Renal pelvis (tissue), 1 donor: ENCODE measurements at regions not wholly inside any gene's neighbourhood (a gene's known extent, or its start where the extent isn't known, plus 50 kb on each side); places are given as distances from the start of the nearest gene placed in this dataset.

Source experiments
- DNase-seq: peaks from one replicate; pipeline ENCODE4 v3.0.0-alpha.2; 2013

DNA sequence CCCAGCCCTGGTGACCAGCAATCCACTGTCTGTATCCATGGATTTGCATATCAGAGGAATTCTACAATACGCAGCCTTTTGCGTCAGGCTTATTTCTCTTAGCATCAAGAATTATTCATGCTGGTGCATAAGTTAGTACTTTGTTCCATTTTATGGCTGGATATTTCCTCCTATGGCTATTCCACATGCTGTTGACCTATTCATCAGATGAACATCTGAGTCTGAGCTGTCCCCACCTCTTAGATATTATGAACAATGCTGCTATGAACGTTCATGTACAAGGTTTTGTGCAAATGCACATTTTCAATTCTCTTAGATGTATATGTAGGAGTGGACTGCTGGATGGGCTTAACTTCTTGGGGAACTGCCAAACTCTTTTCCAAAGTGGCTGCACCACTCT lies 79.0 kb upstream of the CST7 start:
- DNase-seq, result no peak

DNA sequence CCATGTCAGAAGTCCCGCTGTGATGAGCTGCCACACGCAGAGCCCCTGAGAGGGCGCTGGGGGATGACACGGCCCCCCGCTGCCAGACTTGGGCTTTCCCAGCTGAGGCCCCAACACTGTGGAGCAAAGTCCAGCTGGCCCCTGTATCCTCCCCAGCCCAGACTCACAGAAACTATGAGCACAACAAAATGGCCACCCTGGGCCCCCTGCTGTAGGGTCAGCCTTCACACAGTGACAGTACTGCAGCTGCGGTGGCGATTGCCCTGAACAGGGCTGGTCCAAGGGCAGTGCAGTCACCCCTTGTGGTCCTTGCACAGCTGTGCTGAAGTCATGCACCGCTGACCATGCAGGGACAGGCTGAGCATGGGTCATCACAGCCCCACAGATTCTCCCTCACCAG lies 78.2 kb upstream of the CST7 start:
- DNase-seq, result no peak

DNA sequence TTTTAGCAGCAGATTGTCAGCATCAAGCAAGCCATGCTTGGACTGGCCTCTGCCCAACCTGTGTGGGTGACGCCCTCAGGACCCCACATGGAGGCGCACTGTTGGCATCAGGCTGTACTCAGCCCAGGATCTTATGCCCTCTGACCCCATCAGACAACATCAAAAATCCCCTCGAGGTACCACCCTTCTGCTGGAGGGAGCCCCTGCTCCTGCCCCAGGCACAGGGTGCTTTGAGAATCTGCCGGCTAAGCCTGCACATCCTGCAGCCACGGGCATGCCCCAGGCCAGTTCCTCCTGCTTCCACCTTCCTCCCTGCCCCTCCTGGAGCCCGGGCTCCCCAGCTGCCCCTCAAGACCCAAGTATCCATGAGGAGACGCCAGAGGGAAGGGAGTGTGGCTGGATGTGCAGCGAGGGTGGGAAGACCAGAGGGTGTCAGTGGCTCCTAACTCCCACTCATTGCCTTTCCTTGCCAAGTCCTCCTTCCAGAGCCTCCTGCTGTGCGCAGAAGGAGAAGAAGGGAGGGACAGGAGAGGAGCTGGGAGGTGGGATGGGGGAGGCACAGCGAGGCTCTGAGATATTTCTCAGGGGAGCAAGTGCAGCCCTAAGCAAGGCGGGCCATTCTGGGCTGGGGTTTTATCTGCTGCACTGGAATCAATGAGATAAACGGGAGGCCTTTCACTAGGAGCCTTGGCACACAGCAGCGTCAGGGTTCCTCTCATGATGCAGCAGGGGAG lies 77.4 kb upstream of the CST7 start:
- DNase-seq, result no peak

DNA sequence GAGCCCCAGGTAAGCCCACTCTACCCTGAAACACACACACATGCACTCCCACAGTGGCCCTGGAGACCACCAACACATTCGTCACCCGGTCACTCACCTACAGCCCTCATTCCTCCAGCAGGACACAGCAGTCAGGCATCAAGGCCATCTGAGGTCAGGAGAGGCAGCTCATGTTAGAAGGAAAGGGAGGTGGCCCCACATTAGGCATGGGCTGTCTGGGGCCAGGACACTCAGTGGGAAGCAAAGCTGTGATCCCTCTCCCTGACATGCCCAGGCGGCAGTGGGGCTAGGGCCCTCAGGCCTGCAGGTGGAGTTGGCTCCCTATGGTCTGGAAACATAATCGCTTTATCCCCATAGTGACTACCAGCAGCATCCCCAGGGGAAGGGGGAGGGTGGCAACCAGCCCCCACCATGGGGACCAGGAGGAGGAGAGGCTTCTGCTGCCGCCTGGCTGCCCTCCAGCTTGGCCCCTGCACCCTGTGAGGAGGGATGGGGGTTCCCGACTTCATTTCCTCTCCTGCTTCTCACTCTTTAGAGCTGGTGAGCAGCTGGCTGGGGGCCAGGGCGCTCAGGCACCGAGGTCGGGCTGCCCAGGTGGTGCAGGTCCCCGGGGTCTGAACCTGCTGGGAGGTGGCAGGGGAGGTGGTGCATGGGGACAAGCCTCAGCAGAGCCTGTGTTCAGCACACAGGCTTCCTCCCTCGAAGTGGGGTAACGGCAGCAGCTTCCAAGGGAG lies 76.6 kb upstream of the CST7 start:
- DNase-seq, result no peak

DNA sequence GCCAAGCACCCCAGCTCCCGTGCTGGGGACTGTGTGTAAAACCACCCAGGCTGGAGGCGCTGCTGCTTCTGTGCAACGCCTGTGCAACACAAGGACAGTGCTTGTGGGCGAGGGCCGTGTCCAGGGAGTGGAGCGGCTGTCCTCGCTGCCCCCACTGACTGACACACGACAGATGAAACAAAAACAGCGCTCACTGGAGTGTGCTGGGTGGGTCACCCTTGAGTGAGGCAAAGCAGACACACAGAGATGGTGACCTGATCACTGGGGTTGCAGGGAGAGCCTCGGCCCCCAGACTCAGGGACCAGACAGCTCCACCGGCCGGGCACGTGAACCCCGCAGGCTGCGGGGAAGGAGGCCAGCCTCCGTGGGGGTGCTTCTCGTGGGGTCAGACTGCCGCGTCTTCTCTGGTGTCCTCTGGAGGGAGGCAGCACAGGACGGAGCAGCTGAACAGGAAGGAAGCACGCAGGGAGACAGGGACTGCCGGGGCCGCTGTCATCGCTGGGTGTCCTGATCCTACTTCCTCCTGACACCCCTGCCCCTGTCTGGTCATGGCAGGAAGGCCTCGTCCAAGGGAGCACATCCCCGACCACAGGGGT lies 75.9 kb upstream of the CST7 start:
- no peak for DNase-seq

DNA sequence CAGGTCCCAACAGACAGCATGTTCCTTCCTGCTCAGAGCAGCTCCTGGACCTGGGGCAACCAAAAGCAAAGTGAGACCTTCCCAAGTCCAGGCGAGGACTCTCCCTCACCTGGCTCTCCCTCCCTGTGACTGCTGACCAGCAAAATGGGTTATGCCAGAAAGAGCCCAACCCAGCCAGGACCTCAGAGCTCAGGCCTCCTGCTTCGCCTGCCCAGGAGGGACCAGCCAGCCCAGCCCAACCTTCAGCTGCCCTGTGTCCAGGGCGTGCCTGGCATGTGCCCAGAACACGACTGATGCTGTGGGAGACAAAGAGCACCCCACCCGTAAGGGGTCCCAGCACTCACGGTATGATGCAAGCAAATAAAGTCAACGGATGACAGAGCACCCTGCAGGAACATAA lies 74.0 kb upstream of the CST7 start:
- no peak for DNase-seq

DNA sequence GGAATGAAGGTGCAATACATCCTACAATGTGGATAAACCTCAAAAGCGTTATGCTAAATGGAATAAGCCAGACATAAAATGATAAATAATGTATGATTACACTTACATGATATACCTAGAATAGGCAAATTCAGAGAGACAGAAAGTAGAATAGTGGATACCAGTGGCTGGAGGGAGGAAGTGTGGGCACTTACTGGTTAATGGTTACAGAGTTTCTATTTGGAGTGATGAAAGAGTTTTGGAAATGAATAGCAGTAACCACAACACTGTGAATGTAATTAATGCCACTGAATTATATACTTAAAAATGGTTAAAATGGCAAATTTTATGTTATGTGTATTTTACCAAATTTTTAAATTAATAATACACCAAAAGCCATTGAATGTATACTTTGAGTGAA lies 71.4 kb upstream of the CST7 start:
- no peak for DNase-seq

DNA sequence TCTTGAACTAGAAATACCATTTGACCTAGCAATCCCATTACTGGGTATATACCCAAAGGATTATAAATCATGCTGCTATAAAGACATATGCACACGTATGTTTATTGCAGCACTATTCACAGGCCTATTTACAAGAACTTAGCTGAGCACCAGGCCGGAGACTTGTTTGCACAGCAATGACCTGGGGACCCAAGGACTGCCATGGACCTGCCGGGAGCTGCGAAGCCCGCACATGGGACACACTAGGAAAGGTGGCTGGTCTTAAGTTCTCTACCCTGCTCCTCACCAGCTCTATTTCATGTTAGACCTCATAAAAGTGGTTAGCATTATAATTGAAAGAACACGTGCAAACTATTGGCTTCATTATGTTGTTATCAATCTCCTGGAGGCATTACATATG lies 70.4 kb upstream of the CST7 start:
- DNase-seq, result no peak

DNA sequence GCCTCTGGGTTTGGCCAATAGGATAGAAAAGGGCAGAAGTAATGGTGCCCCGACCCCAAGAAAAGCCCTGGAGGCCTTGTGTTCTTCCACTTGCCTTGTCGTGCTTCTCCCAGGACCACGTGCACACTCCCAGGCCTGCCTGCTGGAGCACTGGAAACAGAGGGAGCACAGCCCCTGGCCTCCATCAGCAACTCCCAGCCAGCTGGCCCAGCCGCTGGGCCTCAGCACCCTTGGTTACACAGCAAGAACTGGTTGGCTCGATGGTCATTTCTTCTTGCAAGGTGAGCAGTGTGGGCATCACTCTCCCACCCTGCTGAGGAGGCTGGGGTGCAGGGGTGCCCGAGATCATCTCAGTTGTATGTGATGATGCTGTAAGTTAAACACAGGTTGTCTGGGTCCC lies 69.2 kb upstream of the CST7 start:
- no peak for DNase-seq

DNA sequence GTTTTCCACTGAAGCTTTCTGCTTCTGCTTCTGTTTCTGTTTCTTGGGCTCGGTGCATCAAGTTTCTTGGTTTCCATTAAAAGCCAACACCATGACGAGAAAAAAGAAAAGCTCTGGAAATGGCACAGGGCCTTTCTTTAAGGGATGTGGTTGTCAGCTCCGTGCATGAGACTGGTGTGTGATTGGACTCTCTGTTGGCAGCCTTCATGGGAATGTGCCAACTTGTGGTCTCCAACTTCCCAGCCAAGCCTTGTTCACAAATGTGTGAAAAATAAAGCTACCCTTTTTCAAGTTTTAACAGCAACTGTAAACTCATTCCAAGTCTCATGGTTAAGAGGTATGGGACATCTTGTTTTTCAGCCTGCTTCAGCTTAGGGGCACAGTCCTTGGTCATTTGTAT lies 68.7 kb upstream of the CST7 start:
- no peak for DNase-seq

DNA sequence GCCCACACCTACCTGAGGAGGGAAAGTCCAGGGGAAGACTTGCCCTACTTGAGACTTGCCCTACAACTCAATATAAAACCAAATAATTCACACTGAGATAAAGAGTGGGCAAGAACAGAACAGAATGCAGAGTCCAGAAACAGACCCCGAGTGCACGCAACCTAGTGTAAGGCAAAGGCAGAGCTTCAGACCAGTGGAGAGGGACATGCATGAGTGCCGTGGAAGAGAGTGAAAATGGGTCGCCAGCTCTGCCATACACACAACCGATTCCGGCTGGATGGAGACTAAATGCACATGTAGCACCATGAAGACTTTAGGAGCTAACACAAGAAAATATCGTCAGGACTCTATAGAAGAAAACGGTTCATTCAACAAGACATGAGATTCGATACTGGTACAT lies 58.8 kb upstream of the CST7 start:
- no peak for DNase-seq

DNA sequence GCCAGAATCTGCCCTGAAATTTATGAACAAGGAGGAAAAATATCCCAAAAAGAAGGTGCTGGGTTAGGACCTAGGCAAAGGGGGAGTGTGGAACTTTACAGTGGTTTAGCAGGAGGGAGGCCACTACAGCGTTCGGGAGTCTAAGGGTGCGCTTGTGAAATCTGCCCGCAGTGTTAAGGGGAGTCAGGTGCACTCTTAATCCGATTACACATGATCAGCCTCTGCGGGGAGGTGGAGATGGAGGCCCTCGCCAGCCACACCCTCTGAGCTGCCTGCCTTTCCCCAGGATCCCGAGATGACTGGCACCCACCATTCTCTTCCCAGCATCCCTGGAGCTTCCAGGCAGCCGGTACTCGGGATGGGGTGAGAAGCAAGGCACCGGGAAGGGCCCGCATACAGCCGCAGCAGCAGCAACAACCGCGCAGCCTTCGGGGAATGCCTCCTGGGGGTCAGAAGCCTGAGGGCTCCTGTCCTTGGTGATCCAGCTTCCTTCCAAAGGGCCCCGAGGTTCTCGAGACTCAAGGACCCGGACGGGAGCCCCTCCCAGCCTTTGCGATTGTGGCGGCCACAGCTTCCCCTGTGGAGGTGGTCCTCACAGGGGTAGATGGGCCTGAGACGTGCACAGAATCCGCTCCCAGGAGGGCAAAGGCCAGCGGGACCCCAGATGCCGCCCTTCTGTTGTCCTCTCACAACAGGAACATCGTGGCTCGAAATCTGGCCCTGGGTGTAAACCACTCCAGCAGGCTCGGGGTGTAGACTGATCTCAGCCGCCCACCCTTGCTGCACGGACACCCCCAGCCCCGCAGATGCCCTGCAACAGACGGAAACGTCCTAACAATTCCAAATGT lies 57.3 kb upstream of the CST7 start:
- DNase-seq, result no peak

DNA sequence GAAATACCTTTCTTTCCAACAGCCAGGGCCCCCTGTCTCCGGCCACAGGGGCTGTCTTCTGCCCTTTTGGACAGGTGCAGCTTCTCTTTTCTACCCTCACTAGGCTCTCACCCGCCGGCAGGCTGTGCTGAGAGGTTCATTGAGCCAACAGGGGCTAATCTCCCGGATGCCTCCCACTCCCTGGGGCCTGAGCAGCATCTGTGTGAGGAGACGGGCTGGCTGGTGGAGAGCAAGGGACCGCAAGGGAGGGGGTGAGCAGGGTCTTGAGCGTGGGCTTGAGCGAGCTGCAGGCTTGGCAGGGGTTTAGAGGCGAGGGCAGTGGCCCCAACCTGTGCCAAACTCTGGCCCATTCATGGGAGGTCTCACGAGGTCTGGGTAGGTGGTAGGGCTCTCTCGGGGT lies 56.5 kb upstream of the CST7 start:
- no peak for DNase-seq

DNA sequence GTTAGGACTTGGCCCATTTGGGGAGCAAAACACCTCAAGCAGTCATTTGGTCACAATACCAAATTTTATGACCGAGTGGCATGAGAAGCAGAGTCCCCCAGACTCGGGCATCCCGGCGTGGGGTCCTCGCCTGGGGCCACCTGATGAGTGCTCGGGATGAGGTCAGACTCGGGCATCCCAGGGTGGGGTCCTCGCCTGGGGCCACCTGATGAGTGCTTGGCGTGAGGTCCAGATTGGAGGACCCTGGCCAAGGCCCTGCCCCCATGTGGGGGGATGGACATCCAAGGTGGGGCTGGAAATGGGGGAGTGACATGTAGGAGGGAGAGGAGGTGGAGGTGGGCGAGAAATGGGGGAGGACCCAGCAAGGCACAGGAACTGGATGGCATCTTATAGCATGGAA lies 56.1 kb upstream of the CST7 start:
- no peak for DNase-seq

DNA sequence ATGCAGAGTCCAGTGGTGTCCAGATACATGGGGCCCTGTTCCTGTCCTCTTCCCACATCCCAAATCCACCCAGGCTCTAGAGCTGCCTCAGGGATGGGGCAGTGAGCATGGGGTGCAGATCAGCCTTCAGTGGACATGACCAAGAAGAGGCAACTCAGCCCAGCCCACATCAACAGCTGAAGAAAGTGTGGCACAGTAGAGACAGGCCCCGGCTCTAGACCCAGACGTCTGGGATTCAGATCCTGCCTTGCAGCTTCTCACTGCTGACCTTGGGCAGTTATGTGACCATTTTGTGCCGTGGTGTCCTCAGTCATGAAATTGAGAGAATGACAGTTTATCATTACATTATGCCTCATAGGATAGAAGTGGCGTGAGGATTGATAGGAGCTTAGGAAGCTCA lies 54.6 kb upstream of the CST7 start:
- no peak for DNase-seq

DNA sequence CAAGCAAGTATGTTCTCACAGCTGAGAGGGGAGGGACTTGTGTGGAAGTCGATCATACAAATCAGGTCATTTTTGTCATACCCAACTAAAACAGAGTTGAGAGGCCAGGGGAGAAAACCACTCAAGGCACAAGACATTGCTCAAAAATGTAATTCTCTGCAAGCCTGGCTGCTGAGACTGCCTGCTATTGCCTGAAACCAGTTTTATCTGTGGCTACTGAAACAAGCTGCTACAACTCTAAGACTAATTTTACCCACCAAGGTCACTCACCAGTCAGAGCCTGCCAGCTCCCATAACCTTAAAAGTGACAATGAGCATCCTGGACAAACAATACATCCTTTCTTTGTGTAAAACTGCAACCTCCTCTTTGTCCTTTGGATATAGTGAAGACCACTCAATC lies 54.1 kb upstream of the CST7 start:
- no peak for DNase-seq

DNA sequence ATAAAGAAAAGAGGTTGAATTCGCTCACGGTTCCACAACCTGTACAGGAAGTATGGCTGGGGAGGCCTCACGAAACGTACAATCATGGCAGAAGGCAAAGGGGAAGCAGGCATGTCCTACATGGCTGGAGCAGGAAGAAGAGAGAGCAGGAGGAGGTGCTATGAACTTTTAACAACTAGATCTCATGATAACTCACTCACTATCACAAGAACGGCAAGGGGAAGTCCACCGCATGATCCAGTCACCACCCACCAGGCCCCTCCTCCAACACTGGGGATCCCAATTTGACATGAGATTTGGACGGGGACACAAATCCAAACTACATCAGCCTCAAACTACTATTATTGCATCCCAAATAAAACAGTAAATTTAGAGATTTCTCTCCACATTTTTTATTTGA lies 53.6 kb upstream of the CST7 start:
- DNase-seq, result no peak

DNA sequence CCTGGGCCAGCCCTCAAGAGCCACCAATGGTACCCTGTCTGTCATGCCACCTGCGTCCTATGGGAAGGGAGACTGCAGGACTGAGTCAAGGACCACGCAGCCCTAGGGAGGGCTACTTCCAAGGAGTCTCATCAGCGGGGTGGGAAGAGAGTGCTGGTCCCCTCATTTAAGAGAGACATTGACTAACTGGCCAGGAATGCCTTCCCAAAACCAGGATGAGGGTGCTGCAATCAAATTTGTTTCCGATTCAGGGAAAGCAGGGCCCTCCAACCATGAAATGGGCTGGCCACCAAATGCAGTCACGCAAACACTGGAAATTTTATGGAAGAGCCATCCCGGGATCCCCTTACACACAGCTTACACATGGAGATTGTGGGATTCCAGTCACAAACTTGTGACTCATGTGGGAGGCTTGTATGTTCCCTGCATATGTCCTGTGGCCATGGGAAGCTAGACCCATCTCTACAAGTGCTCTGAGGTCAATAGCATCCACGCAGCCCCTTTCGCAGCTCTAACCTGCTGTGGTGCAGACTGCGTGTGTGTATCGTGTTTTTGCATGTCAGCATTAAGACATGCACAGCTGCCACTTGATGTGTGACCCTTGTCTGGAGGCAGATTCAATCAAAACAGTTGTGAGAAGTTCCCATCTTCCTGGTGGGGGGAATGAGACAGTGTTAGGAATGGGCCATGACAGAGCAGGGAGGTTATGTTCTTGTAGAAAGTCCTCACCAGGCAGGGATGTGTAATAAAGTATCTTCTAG lies 53.0 kb upstream of the CST7 start:
- no peak for DNase-seq

DNA sequence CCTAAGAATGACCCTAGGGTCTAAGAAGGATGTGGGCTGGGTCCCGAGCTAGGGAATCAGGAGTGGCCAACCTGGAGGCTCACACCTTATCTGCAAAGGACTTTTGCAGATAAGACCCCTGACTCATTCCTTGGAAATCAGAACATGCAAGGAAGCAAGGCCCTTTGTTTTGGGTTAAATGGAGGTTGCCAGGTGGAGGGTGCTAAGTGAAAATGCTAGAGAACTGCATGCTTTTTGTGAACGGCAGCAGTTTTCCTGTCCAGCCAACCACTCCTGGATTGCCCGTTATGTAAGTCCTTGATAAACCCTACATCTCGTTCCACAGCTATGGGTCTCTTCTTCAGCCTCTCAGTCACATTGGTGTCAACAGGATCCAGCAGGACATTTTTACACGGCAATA lies 52.1 kb upstream of the CST7 start:
- DNase-seq, result no peak

DNA sequence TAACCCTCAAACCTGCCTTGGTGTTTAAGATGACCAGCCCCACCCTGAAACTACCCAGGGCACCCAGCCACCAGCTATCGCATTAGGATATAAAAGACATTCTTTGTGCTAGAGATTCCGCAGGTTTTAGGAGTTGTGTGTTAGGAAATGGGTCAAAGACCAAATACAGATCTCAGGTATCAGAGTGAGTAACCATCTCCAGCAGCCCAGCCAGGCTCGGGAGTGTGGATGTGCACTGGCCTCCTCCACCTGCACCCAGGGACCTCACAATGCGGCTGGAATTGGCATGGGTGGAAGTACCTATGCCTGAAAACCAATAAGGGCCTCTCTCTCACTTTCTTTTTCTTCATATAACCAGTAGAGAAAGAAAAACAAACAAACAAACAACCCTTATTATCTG lies 51.1 kb upstream of the CST7 start:
- DNase-seq, result no peak

DNA sequence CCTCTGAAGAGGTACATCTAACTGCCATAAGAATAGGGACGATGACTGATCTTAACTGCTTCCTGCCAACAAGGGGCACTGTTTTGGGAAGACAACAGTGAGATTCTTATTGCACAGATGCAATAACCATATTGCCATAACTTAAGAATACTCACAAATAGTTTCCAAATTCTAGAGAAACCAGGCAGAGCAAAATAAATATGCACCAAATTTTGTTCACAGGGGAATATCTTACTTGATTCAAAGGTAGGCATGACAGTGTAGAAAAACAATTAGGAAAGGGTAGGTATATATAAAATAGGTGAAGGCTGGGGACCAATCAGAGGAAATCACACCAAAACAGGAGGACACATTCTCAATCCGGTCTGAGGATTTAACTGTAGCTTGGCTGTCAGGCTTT lies 49.9 kb upstream of the CST7 start:
- DNase-seq, result no peak
